Transverse colon (tissue), 4 donors: ENCODE measurements at regions not wholly inside any gene's neighbourhood (a gene's known extent, or its start where the extent isn't known, plus 50 kb on each side); places are given as distances from the start of the nearest gene placed in this dataset.

Experiments used
- DNase-seq: peaks from one replicate; pipeline ENCODE4 v3.0.0-alpha.2; 2019
- H3K27ac ChIP-seq, 4 donors: fragments of 200-600 bp; sonication (generic); 2 replicates each; pipeline ENCODE4 v1.5.1; 2016 to 2018; ENCODE audit warnings: inconsistent platforms in 4 of 4
- H3K27me3 ChIP-seq: fragments of 200-600 bp; sonication (generic); 2 replicates; pipeline ENCODE4 v1.5.1; 2017; ENCODE audit warnings: inconsistent platforms
- H3K36me3 ChIP-seq, 4 donors: fragments of 200-600 bp; sonication (generic); 2 replicates each; pipeline ENCODE4 v1.5.1; 2017 to 2019; ENCODE audit warnings: inconsistent platforms in 4 of 4
- H3K4me1 ChIP-seq, 4 donors: fragments of 200-600 bp; sonication (generic); 2 replicates each; pipeline ENCODE4 v1.5.1; 2017 to 2020; ENCODE audit warnings: inconsistent platforms in 4 of 4
- H3K4me3 ChIP-seq, 4 donors: fragments of 200-600 bp; sonication (generic); 1 replicate in 1 of 4; 2 replicates in 3 of 4; pipeline versions ENCODE4 v1.5.1 to v1.6.1; 2017 to 2019; ENCODE audit warnings: inconsistent platforms in 4 of 4
- H3K9me3 ChIP-seq, 2 donors: fragments of 200-600 bp; sonication (generic); 2 replicates each; pipeline ENCODE4 v1.5.1; 2017 to 2019; ENCODE audit warnings: inconsistent platforms in 2 of 2
- CTCF ChIP-seq, 5 experiments: fragments of 200-600 bp in 3 of 5; fragments of 450-650 bp in 2 of 5; sonication (generic) in 3 of 5; IDR thresholded peaks; 1 replicate in 2 of 5; 2 replicates in 3 of 5; pipeline ENCODE4 v1.5.1; 2016 to 2017; ENCODE audit warnings: antibody characterized with exemption in 5 of 5, inconsistent platforms in 3 of 5, mild to moderate bottlenecking in 2 of 5, moderate library complexity in 1 of 5
- EP300 ChIP-seq: sonication (generic); formaldehyde crosslinking; IDR thresholded peaks from one replicate; pipeline ENCODE4 v1.6.1; 2017; ENCODE audit warnings: antibody characterized with exemption, low read depth
- POLR2A ChIP-seq: fragments of 450-650 bp; IDR thresholded peaks from one replicate; pipeline ENCODE4 v1.6.1; 2016; ENCODE audit warnings: antibody characterized with exemption, mild to moderate bottlenecking, moderate library complexity
- POLR2AphosphoS5 ChIP-seq, 3 donors: sonication (generic); formaldehyde crosslinking; IDR thresholded peaks; one replicate each; pipeline ENCODE4 v1.6.1; 2016; ENCODE audit warnings: antibody characterized with exemption in 3 of 3
- WGBS, 2 donors: methylation state at CpG; one replicate each; pipeline ENCODE4 v1.1.5; 2018; ENCODE audit warnings: low coverage in 1 of 2; 5-methylcytosine and 5-hydroxymethylcytosine counted together
- in situ Hi-C, 4 donors: fragments of 200-750 bp; cut with MboI; loops; one replicate each; pipeline versions ENCODE4 v1.15.0 to v1.15.1; 2017; ENCODE audit warnings: low sequenced_read_pairs in 3 of 4, low pct_ligation_motif_present in 1 of 4, low pct_unique_long_range_greater_than_20kb in 1 of 4
- intact Hi-C: fragments of 100-400 bp; cut with DNase I; formaldehyde crosslinking; loops from one replicate; pipeline ENCODE4 v1.15.1; 2023; ENCODE audit warnings: low total_unique reads

- 37 to 43% methylated on average over 6 of the region's 6 CpGs for WGBS, 2 donors
- DNase-seq: no peak
- intact Hi-C loops (no loop called here), in situ Hi-C loops (no loop called here)
- Histone ChIP-seq H3K4me1 (peaks cover 0 to 3% (median 0%) of the 10 kb centered on the region in 4 donors), H3K9me3 (no peaks in the 10 kb centered on the region), H3K27ac (no peak overlapping the region), H3K36me3 (no peaks in the 10 kb centered on the region), H3K27me3 (no peaks in the 10 kb centered on the region), H3K4me3 (no peak overlapping the region)
- no peak for TF ChIP-seq POLR2A
- TF ChIP-seq CTCF (IDR thresholded peaks at IDR 0.05): no peak
- TF ChIP-seq EP300: no peak
These were observed 843.2 kb downstream of the GALC start for GRCh38 chr14:87149583-87150354.

- whole genome bisulfite sequencing, 2 donors: 36 to 55% methylated on average over 3 of the region's 3 CpGs
These were observed 844.3 kb downstream of the GALC start for GRCh38 chr14:87148655-87149054.

GRCh38 chr14:87142551-87143211 is 850.3 kb downstream of the GALC start:
- Histone ChIP-seq H3K4me3 (no peak overlapping the region), H3K36me3 (no peaks in the 10 kb centered on the region), H3K4me1 (peaks cover 0 to 3% (median 0%) of the 10 kb centered on the region in 4 donors), H3K27ac (no peak overlapping the region), H3K9me3 (no peaks in the 10 kb centered on the region), H3K27me3 (no peaks in the 10 kb centered on the region)
- no peak for DNase-seq
- intact Hi-C loops (no loop called here), in situ Hi-C loops (no loop called here)
- 82 to 93% methylated on average over 3 of the region's 3 CpGs for WGBS, 2 donors
- no peak for TF ChIP-seq POLR2A
- no peak for TF ChIP-seq EP300
- TF ChIP-seq CTCF (IDR thresholded peaks at IDR 0.05): no peak
- no peak for TF ChIP-seq POLR2AphosphoS5 (IDR thresholded peaks at IDR 0.05)

More at GRCh38 chr14:87148655-87149054, 844.3 kb downstream of the GALC start:
- Histone ChIP-seq H3K4me3 (no peak overlapping the region), H3K36me3 (no peaks in the 10 kb centered on the region), H3K9me3 (no peaks in the 10 kb centered on the region), H3K4me1 (peaks cover 0 to 3% (median 0%) of the 10 kb centered on the region in 4 donors), H3K27ac (no peak overlapping the region), H3K27me3 (no peaks in the 10 kb centered on the region)
- no peak for TF ChIP-seq CTCF (IDR thresholded peaks at IDR 0.05)
- TF ChIP-seq EP300: no peak
- TF ChIP-seq POLR2AphosphoS5 (IDR thresholded peaks at IDR 0.05): no peak
- TF ChIP-seq POLR2A: no peak
- intact Hi-C loops: no loop called here
- in situ Hi-C loops: no loop called here
- no peak for DNase-seq

GRCh38 chr14:87141801-87142200 is 851.2 kb downstream of the GALC start:
- H3K9me3 ChIP-seq: no peaks in the 10 kb centered on the region
- TF ChIP-seq POLR2A (no peak), POLR2AphosphoS5 (IDR thresholded peaks at IDR 0.05) (no peak), EP300 (no peak), CTCF (IDR thresholded peaks at IDR 0.05) (no peak)
- H3K27ac ChIP-seq: no peak overlapping the region
- H3K4me3 ChIP-seq: no peak overlapping the region
- H3K27me3 ChIP-seq: no peaks in the 10 kb centered on the region
- no peaks in the 10 kb centered on the region for H3K36me3 ChIP-seq
- 67 to 76% methylated on average over 2 of the region's 2 CpGs for WGBS, 2 donors
- intact Hi-C loops: no loop called here
- in situ Hi-C loops: no loop called here
- H3K4me1 ChIP-seq: peaks cover 0 to 3% (median 0%) of the 10 kb centered on the region in 4 donors
- DNase-seq: no peak
